K562 (cell line): ENCODE measurements at regions not wholly inside any gene's neighbourhood (a gene's known extent, or its start where the extent isn't known, plus 50 kb on each side); places are given as distances from the start of the nearest gene placed in this dataset.

Experiments used
- ATAC-seq: fragments of 200-7000 bp; cut with Tn5 transposase; 3 replicates; pipeline ENCODE4 v1.9.1; 2020; ENCODE audit warnings: moderate library complexity
- BruUV-seq: library from RNA; stranded (reverse); fragments of 400-500 nt; replicated peaks from 2 replicates; lab custom pipeline; 2021; lab: Mats Ljungman, UMichigan
- CTCF ChIA-PET: fragments of 300-600 bp; formaldehyde crosslinking; extraction: SDS; loops from one replicate; lab custom pipeline; 2021; ENCODE audit warnings: low intra/inter-chr PET ratio; lab: Yijun Ruan, JAX
- POLR2A ChIA-PET: fragments of 300-600, 350-650 bp; sonication (Branson Sonifier 250); formaldehyde crosslinking; extraction: SDS; loops from one replicate; lab custom pipeline; 2021; ENCODE audit warnings: antibody characterized with exemption, inconsistent platforms; lab: Yijun Ruan, JAX
- DNase-seq, 4 experiments: peaks; one replicate each; pipeline versions ENCODE4 v3.0.0 to v3.0.0-alpha.2; 2011 to 2018; ENCODE audit warnings: low spot score in 3 of 4, mixed read lengths in 3 of 4; ENCODE audit errors: extremely low read depth in 1 of 4
- FAIRE-seq: peaks from 2 replicates; lab custom pipeline; 2011; peaks lifted over from hg19 to GRCh38; lab: Jason Lieb, UNC
- H2AFZ ChIP-seq: 2 replicates; pipeline ENCODE4 v1.6.0; 2011; ENCODE audit warnings: low read depth, low read length, control low read depth, inconsistent platforms
- H3K27ac ChIP-seq: fragments of 200-600 bp; 3 replicates; pipeline ENCODE4 v1.8.0; 2011; ENCODE audit warnings: low read depth, mild to moderate bottlenecking, control low read depth, inconsistent platforms, low read length, moderate library complexity, mixed read lengths; ENCODE audit errors: extremely low read depth
- H3K27me3 ChIP-seq, 2 experiments: fragments of 300-600 bp in 1 of 2; 2 replicates in 1 of 2; 3 replicates in 1 of 2; pipeline versions ENCODE4 v1.6.0 to v1.8.0; 2011; ENCODE audit warnings: inconsistent platforms in 2 of 2, low read length in 2 of 2, mild to moderate bottlenecking in 1 of 2, mixed read lengths in 1 of 2, moderate library complexity in 1 of 2; ENCODE audit not compliant: control insufficient read depth in 2 of 2, insufficient read depth in 2 of 2
- H3K36me3 ChIP-seq: fragments of 300-600 bp; 3 replicates; pipeline ENCODE4 v1.8.0; 2011; ENCODE audit warnings: mild to moderate bottlenecking, low read length, inconsistent platforms; ENCODE audit not compliant: control insufficient read depth, insufficient read depth
- H3K4me1 ChIP-seq, 2 experiments: fragments of 200-600 bp in 1 of 2; replicated peaks in 1 of 2; 2 replicates in 1 of 2; 3 replicates in 1 of 2; pipeline versions ENCODE4 v1.5.1 to v1.8.0; 2011; ENCODE audit warnings: inconsistent platforms in 2 of 2, low read length in 2 of 2, mild to moderate bottlenecking in 1 of 2, mixed read lengths in 1 of 2, moderate library complexity in 1 of 2; ENCODE audit not compliant: control insufficient read depth in 2 of 2, insufficient read depth in 2 of 2
- H3K4me2 ChIP-seq: 2 replicates; pipeline ENCODE4 v1.6.1; 2011; ENCODE audit warnings: low read length, control low read depth, inconsistent platforms, mixed read lengths; ENCODE audit not compliant: insufficient read depth
- H3K4me3 ChIP-seq: fragments of 200-600 bp; sonication (generic), shearing (Covaris generic); 2 replicates; pipeline ENCODE4 v1.5.1; 2016; ENCODE audit warnings: control low read depth, inconsistent platforms
- H3K79me2 ChIP-seq: fragments of 200-600 bp; 3 replicates; pipeline ENCODE4 v1.8.0; 2011; ENCODE audit warnings: low read length, inconsistent platforms; ENCODE audit not compliant: control insufficient read depth, insufficient read depth
- H3K9ac ChIP-seq, 2 experiments: 2 replicates each; pipeline versions ENCODE4 v1.6.0 to v1.6.1; 2011; ENCODE audit warnings: low read depth in 2 of 2, low read length in 2 of 2, control low read depth in 1 of 2, inconsistent platforms in 1 of 2, mild to moderate bottlenecking in 1 of 2, mixed read lengths in 1 of 2; ENCODE audit not compliant: insufficient read depth in 1 of 2
- H3K9me1 ChIP-seq: one replicate; pipeline ENCODE4 v1.6.0; 2011; ENCODE audit warnings: inconsistent platforms, mild to moderate bottlenecking, low read length, moderate library complexity; ENCODE audit not compliant: control insufficient read depth, insufficient read depth
- H3K9me3 ChIP-seq: replicated peaks from 2 replicates; pipeline ENCODE4 v1.5.1; 2011; ENCODE audit warnings: low read depth, low read length, inconsistent platforms; ENCODE audit not compliant: control insufficient read depth, insufficient read depth
- H4K20me1 ChIP-seq: replicated peaks from 2 replicates; pipeline ENCODE4 v1.6.1; 2011; ENCODE audit warnings: low read length, inconsistent platforms, mixed read lengths; ENCODE audit not compliant: control insufficient read depth, insufficient read depth
- E2F5 ChIP-seq: sonication (generic); formaldehyde crosslinking; IDR thresholded peaks from 2 replicates; pipeline ENCODE4 v1.8.0; 2022; ENCODE audit warnings: mild to moderate bottlenecking, missing genetic modification reagents
- HCFC1 ChIP-seq: IDR thresholded peaks from 2 replicates; pipeline ENCODE4 v1.6.1; 2012; ENCODE audit warnings: low read depth, low read length, improper control_type of control experiment
- HOXB6 ChIP-seq: fragments of 250-450 bp; sonication (Bioruptor Pico); IDR thresholded peaks from 2 replicates; pipeline ENCODE4 v1.5.1; 2022; ENCODE audit warnings: mild to moderate bottlenecking, borderline replicate concordance
- IRF2 ChIP-seq: sonication (generic); formaldehyde crosslinking; IDR thresholded peaks from 2 replicates; pipeline ENCODE4 v1.8.1; 2022; ENCODE audit warnings: mild to moderate bottlenecking, missing genetic modification reagents
- KAT2B ChIP-seq: IDR thresholded peaks from one replicate; pipeline ENCODE4 v1.6.1; 2012; ENCODE audit warnings: low read depth, mild to moderate bottlenecking, control low read depth, inconsistent platforms, low read length, moderate library complexity
- L3MBTL2 ChIP-seq: fragments of 450-650 bp; IDR thresholded peaks from 2 replicates; pipeline ENCODE4 v1.6.1; 2016; ENCODE audit warnings: mild to moderate bottlenecking, moderate library complexity
- PHB2 ChIP-seq: fragments of 450-650 bp; IDR thresholded peaks from 2 replicates; pipeline ENCODE4 v1.6.1; 2017; ENCODE audit warnings: low read depth
- PRPF4 ChIP-seq: fragments of 200-400 bp; formaldehyde crosslinking; IDR thresholded peaks from one replicate; pipeline ENCODE4 v1.6.1; 2017; ENCODE audit warnings: low read length, low read depth, mild to moderate bottlenecking; ENCODE audit not compliant: insufficient read depth, poor library complexity, severe bottlenecking
- STAG1 ChIP-seq: sonication (generic); formaldehyde crosslinking; IDR thresholded peaks from 2 replicates; pipeline ENCODE4 v1.5.0; 2020; ENCODE audit warnings: missing genetic modification reagents, borderline replicate concordance
- TBP ChIP-seq: optimal IDR thresholded peaks from 2 replicates; pipeline ENCODE3; 2011; ENCODE audit warnings: low read depth, low read length, improper control_type of control experiment
- XRCC3 ChIP-seq: fragments of 450-650 bp; IDR thresholded peaks from 2 replicates; pipeline ENCODE4 v1.6.1; 2017; ENCODE audit warnings: mild to moderate bottlenecking, moderate library complexity
- ZC3H11A ChIP-seq: IDR thresholded peaks from 2 replicates; pipeline ENCODE4 v1.6.1; 2012; ENCODE audit warnings: low read depth, low read length, improper control_type of control experiment
- WGBS: fragments of 100-300 bp; shearing (Covaris generic); methylation state at CpG from one replicate; pipeline ENCODE4 v1.1.6; 2016; ENCODE audit warnings: low coverage, mixed read lengths; ENCODE audit not compliant: insufficient coverage; ENCODE audit errors: missing lambda C conversion rate; 5-methylcytosine and 5-hydroxymethylcytosine counted together
- in situ Hi-C: fragments of 300-500 bp; cut with MboI; formaldehyde crosslinking; loops from 4 replicates; pipeline ENCODE4 v1.15.0; 2018; ENCODE audit warnings: inconsistent platforms, mixed read lengths
- intact Hi-C: fragments of 100-400 bp; cut with micrococcal nuclease; formaldehyde crosslinking; loops from 2 replicates; pipeline ENCODE4 v1.14.2; 2022

- 0 out of 2 replicates have a peak, but pooled peaks cover 3% of the 10 kb centered on the region for H3K9me3 ChIP-seq
- POLR2A ChIA-PET = no interaction called here
- H3K4me1 ChIP-seq = no peaks in the 10 kb centered on the region
- H2AFZ ChIP-seq = no peak overlapping the region
- in situ Hi-C loops (no loop called here), intact Hi-C loops (no loop called here)
- FAIRE-seq = no peak
- no peak overlapping the region for H3K27ac ChIP-seq
- H3K9me1 ChIP-seq = no peaks in the 10 kb centered on the region
- no peak for ATAC-seq
- H3K27me3 ChIP-seq = no peaks in the 10 kb centered on the region
- no TSS peak for BruUV-seq
- no peak for DNase-seq
- no peak overlapping the region for H3K4me3 ChIP-seq
- H3K9ac ChIP-seq = no peak overlapping the region
- TF ChIP-seq IRF2 (no peak), L3MBTL2 (no peak), ZC3H11A (no peak), XRCC3 (no peak), HCFC1 (no peak), PHB2 (no peak), STAG1 (CRISPR knock-in tag) (no peak), HOXB6 (CRISPR knock-in tag) (no peak), PRPF4 (no peak), TBP (no peak), E2F5 (CRISPR knock-in tag) (no peak), KAT2B (no peak)
- CTCF ChIA-PET = no interaction called here
- no peaks in the 10 kb centered on the region for H4K20me1 ChIP-seq
- no peaks in the 10 kb centered on the region for H3K79me2 ChIP-seq
- no peak overlapping the region for H3K4me2 ChIP-seq
- 0% methylated on average over 2 of the region's 2 CpGs for WGBS
- H3K36me3 ChIP-seq = no peaks in the 10 kb centered on the region
Measured at GRCh38 chr5:111993242-111993641, 236.2 kb upstream of the NREP start.
